SU-DHL-6 (cell line): ENCODE measurements at regions not wholly inside any gene's neighbourhood (a gene's known extent, or its start where the extent isn't known, plus 50 kb on each side); places are given as distances from the start of the nearest gene placed in this dataset.

ENCODE experiments used
- H2AFZ ChIP-seq: fragments of 200-600 bp; sonication (generic); 2 replicates; pipeline ENCODE4 v1.6.1; 2014; ENCODE audit warnings: low read depth, mild to moderate bottlenecking, moderate library complexity, mixed read lengths, antibody characterized with exemption, low read length; ENCODE audit not compliant: severe bottlenecking
- H3F3A ChIP-seq: fragments of 200-600 bp; shearing (Covaris generic); 2 replicates; pipeline ENCODE4 v1.6.0; 2016; ENCODE audit warnings: antibody characterized with exemption, mild to moderate bottlenecking; ENCODE audit not compliant: insufficient read depth
- H3K27ac ChIP-seq: fragments of 200-600 bp; sonication (generic); 2 replicates; pipeline ENCODE4 v1.5.1; 2016; ENCODE audit warnings: low read depth, mild to moderate bottlenecking, low read length, moderate library complexity, mixed read lengths
- H3K27me3 ChIP-seq: fragments of 200-600 bp; sonication (generic), shearing (Covaris generic); 2 replicates; pipeline ENCODE4 v1.6.0; 2014; ENCODE audit warnings: mild to moderate bottlenecking, low read length
- H3K36me3 ChIP-seq: fragments of 200-600 bp; sonication (generic); 2 replicates; pipeline ENCODE4 v1.6.1; 2014; ENCODE audit warnings: mild to moderate bottlenecking, low read length, mixed read lengths
- H3K4me2 ChIP-seq: fragments of 300-600, 200-600 bp; shearing (Covaris generic), sonication (generic); 2 replicates; pipeline ENCODE4 v1.6.0; 2014; ENCODE audit warnings: low read length, low read depth, mild to moderate bottlenecking; ENCODE audit not compliant: poor library complexity, severe bottlenecking
- H3K4me3 ChIP-seq: fragments of 200-600 bp; sonication (generic); 2 replicates; pipeline ENCODE4 v1.5.1; 2014; ENCODE audit warnings: antibody characterized with exemption, low read length, mild to moderate bottlenecking, mixed read lengths; ENCODE audit not compliant: insufficient read depth, poor library complexity, severe bottlenecking
- H3K79me2 ChIP-seq: fragments of 200-600 bp; sonication (generic); 2 replicates; pipeline ENCODE4 v1.6.1; 2014; ENCODE audit warnings: mild to moderate bottlenecking, low read length, moderate library complexity; ENCODE audit not compliant: insufficient read depth
- H3K9ac ChIP-seq: fragments of 200-600 bp; sonication (generic); 2 replicates; pipeline ENCODE4 v1.7.0; 2014; ENCODE audit warnings: mild to moderate bottlenecking, low read length
- H3K9me2 ChIP-seq: fragments of 200-600 bp; sonication (generic); replicated peaks from 2 replicates; pipeline ENCODE4 v1.6.1; 2014; ENCODE audit warnings: low read length; ENCODE audit not compliant: insufficient read depth
- H3K9me3 ChIP-seq: fragments of 200-600 bp; sonication (generic); 2 replicates; pipeline ENCODE4 v1.6.1; 2014; ENCODE audit warnings: low read length, mixed read lengths; ENCODE audit not compliant: insufficient read depth
- H4K20me1 ChIP-seq: fragments of 200-600 bp; sonication (generic); 2 replicates; pipeline ENCODE4 v1.6.1; 2014; ENCODE audit warnings: low read depth, mild to moderate bottlenecking, antibody characterized with exemption, low read length, moderate library complexity, mixed read lengths
- CTCF ChIP-seq: fragments of 200-600 bp; sonication (generic); IDR thresholded peaks from one replicate; pipeline ENCODE4 v1.5.1; 2017; ENCODE audit warnings: antibody characterized with exemption, mild to moderate bottlenecking, low read length, moderate library complexity; ENCODE audit not compliant: insufficient read depth, poor library complexity, severe bottlenecking
- EZH2phosphoT487 ChIP-seq: fragments of 200-600 bp; sonication (generic), shearing (Covaris generic); conservative IDR thresholded peaks from 2 replicates; pipeline ENCODE4 v1.6.1; 2018; ENCODE audit warnings: mild to moderate bottlenecking, antibody characterized with exemption, low read length, moderate library complexity, mixed read lengths

- H3K36me3 ChIP-seq, result no peaks in the 10 kb centered on the region
- no peaks in the 10 kb centered on the region for H3K27me3 ChIP-seq
- no peaks in the 10 kb centered on the region for H3K9me2 ChIP-seq
- no peak overlapping the region for H3K9ac ChIP-seq
- TF ChIP-seq EZH2phosphoT487 (no peak), CTCF (no peak)
- H3K4me3 ChIP-seq, result no peak overlapping the region
- H3K9me3 ChIP-seq, result no peaks in the 10 kb centered on the region
- H2AFZ ChIP-seq, result no peak overlapping the region
- no peaks in the 10 kb centered on the region for H4K20me1 ChIP-seq
- no peaks in the 10 kb centered on the region for H3F3A ChIP-seq
- H3K27ac ChIP-seq, result no peak overlapping the region
- no peaks in the 10 kb centered on the region for H3K79me2 ChIP-seq
- H3K4me2 ChIP-seq, result no peak overlapping the region
These were observed 139.3 kb upstream of the HES1 start for GRCh38 chr3:193996641-193997089.

- H4K20me1 ChIP-seq, result no peaks in the 10 kb centered on the region
- no peaks in the 10 kb centered on the region for H3K79me2 ChIP-seq
- no peak overlapping the region for H2AFZ ChIP-seq
- no peak overlapping the region for H3K27ac ChIP-seq
- H3K4me2 ChIP-seq, result no peak overlapping the region
- H3K36me3 ChIP-seq, result no peaks in the 10 kb centered on the region
- H3K4me3 ChIP-seq, result no peak overlapping the region
- H3K9me3 ChIP-seq, result no peaks in the 10 kb centered on the region
- H3K27me3 ChIP-seq, result no peaks in the 10 kb centered on the region
- no peak overlapping the region for H3K9ac ChIP-seq
- H3F3A ChIP-seq, result no peaks in the 10 kb centered on the region
- no peaks in the 10 kb centered on the region for H3K9me2 ChIP-seq
- TF ChIP-seq EZH2phosphoT487 (no peak), CTCF (no peak)
These were observed 138.5 kb upstream of the HES1 start for GRCh38 chr3:193997228-193998122.

- H3K4me3 ChIP-seq, result no peak overlapping the region
These were observed 137.9 kb upstream of the HES1 start for GRCh38 chr3:193998123-193998448.

More at GRCh38 chr3:193998123-193998448, 137.9 kb upstream of the HES1 start:
- H3K9me2 ChIP-seq, result no peaks in the 10 kb centered on the region
- H3K79me2 ChIP-seq, result no peaks in the 10 kb centered on the region
- H3K27me3 ChIP-seq, result no peaks in the 10 kb centered on the region
- no peaks in the 10 kb centered on the region for H3F3A ChIP-seq
- no peak overlapping the region for H2AFZ ChIP-seq
- no peaks in the 10 kb centered on the region for H3K36me3 ChIP-seq
- no peak for TF ChIP-seq CTCF
- TF ChIP-seq EZH2phosphoT487, result no peak
- H4K20me1 ChIP-seq, result no peaks in the 10 kb centered on the region
- H3K4me2 ChIP-seq, result no peak overlapping the region
- H3K9me3 ChIP-seq, result no peaks in the 10 kb centered on the region
- H3K27ac ChIP-seq, result no peak overlapping the region
- no peak overlapping the region for H3K9ac ChIP-seq
